A549 (cell line): ENCODE measurements at regions not wholly inside any gene's neighbourhood (a gene's known extent, or its start where the extent isn't known, plus 50 kb on each side); places are given as distances from the start of the nearest gene placed in this dataset.

Experiments
- ATAC-seq, 2 experiments: fragments of 200-7000 bp in 1 of 2; fragments of >200 bp in 1 of 2; cut with Nextera tagmentation in 1 of 2; cut with Tn5 transposase in 1 of 2; 3 replicates each; pipeline versions ENCODE4 v1.8.0 to v1.9.1; 2018 to 2020; ENCODE audit warnings: mild to moderate bottlenecking in 1 of 2, moderate library complexity in 1 of 2
- CTCF ChIA-PET: fragments of 300-600 bp; sonication (Branson Sonifier 250); formaldehyde crosslinking; extraction: SDS; loops from one replicate; lab custom pipeline; 2021; ENCODE audit warnings: antibody characterized with exemption, inconsistent platforms; lab: Yijun Ruan, JAX
- POLR2A ChIA-PET: fragments of 350-600 bp; formaldehyde crosslinking; extraction: SDS; loops from one replicate; lab custom pipeline; 2021; ENCODE audit warnings: antibody characterized with exemption, inconsistent platforms; lab: Yijun Ruan, JAX
- DNase-seq, 2 experiments: peaks; one replicate each; pipeline versions ENCODE4 v3.0.0 to v3.0.0-alpha.2; 2011 to 2016; ENCODE audit warnings: low read depth in 1 of 2, low spot score in 1 of 2
- FAIRE-seq: peaks from 2 replicates; lab custom pipeline; 2011; peaks lifted over from hg19 to GRCh38; lab: Jason Lieb, UNC
- H3K27ac ChIP-seq, 2 experiments: fragments of >200 bp; sonication (Bioruptor Twin); formaldehyde crosslinking; 3 replicates each; pipeline ENCODE4 v1.5.1; 2016 to 2017
- H3K4me1 ChIP-seq: fragments of >200 bp; sonication (Bioruptor Twin); formaldehyde crosslinking; 3 replicates; pipeline ENCODE4 v1.6.1; 2016
- H3K4me2 ChIP-seq: fragments of >200 bp; sonication (Bioruptor Twin); formaldehyde crosslinking; 3 replicates; pipeline ENCODE4 v1.6.1; 2016
- H3K4me3 ChIP-seq: fragments of >200 bp; sonication (Bioruptor Twin); formaldehyde crosslinking; 3 replicates; pipeline ENCODE4 v1.5.1; 2016
- H3K9me3 ChIP-seq: fragments of >200 bp; sonication (Bioruptor Twin); formaldehyde crosslinking; 3 replicates; pipeline ENCODE4 v1.6.1; 2016
- CEBPB ChIP-seq, 2 experiments: fragments of >200 bp in 1 of 2; sonication (Bioruptor Twin) in 1 of 2; formaldehyde crosslinking in 1 of 2; IDR thresholded peaks; 2 replicates each; pipeline ENCODE4 v1.6.1; 2012 to 2016
- CHD4 ChIP-seq: fragments of 200-600 bp; sonication (generic); IDR thresholded peaks from 2 replicates; pipeline ENCODE4 v1.6.1; 2016; ENCODE audit warnings: antibody characterized with exemption, mild to moderate bottlenecking, borderline replicate concordance
- FOSB ChIP-seq: fragments of 250-450 bp; sonication (Bioruptor Pico); IDR thresholded peaks from 2 replicates; pipeline ENCODE4 v1.5.0; 2020; ENCODE audit warnings: mild to moderate bottlenecking, moderate library complexity
- HEYL ChIP-seq: fragments of 250-450 bp; sonication (Bioruptor Pico); IDR thresholded peaks from 2 replicates; pipeline ENCODE4 v1.8.0; 2021; ENCODE audit warnings: mild to moderate bottlenecking, moderate library complexity
- HOXB5 ChIP-seq: fragments of 250-450 bp; sonication (Bioruptor Pico); IDR thresholded peaks from 2 replicates; pipeline ENCODE4 v1.5.0; 2020; ENCODE audit warnings: mild to moderate bottlenecking, moderate library complexity
- JUNB ChIP-seq: fragments of >200 bp; sonication (Bioruptor Twin); formaldehyde crosslinking; IDR thresholded peaks from 2 replicates; pipeline ENCODE4 v1.6.1; 2016
- NR3C1 ChIP-seq: fragments of >200 bp; sonication (Bioruptor Twin); formaldehyde crosslinking; IDR thresholded peaks from 3 replicates; pipeline ENCODE4 v1.6.1; 2017
- PBX3 ChIP-seq: IDR thresholded peaks from 2 replicates; pipeline ENCODE4 v1.6.1; 2012
- POLR2A ChIP-seq: IDR thresholded peaks from 2 replicates; pipeline ENCODE4 v1.6.1; 2012; ENCODE audit warnings: mild to moderate bottlenecking, low read length
- POLR2AphosphoS2 ChIP-seq: conservative IDR thresholded peaks from 2 replicates; pipeline ENCODE4 v1.6.1; 2012; ENCODE audit warnings: low read length, improper control_type of control experiment, inconsistent platforms
- RAD21 ChIP-seq, 2 experiments: fragments of >200 bp in 1 of 2; sonication (Bioruptor Twin) in 1 of 2; formaldehyde crosslinking in 1 of 2; IDR thresholded peaks in 1 of 2; conservative IDR thresholded peaks in 1 of 2; 2 replicates in 1 of 2; 3 replicates in 1 of 2; pipeline ENCODE4 v1.6.1; 2012 to 2018; ENCODE audit warnings: inconsistent platforms in 1 of 2
- RARB ChIP-seq: fragments of 250-450 bp; sonication (Bioruptor Pico); IDR thresholded peaks from 2 replicates; pipeline ENCODE4 v1.8.0; 2021; ENCODE audit warnings: mild to moderate bottlenecking, moderate library complexity
- REST ChIP-seq: fragments of 200-600 bp; sonication (generic); IDR thresholded peaks from 2 replicates; pipeline ENCODE4 v1.6.1; 2016; ENCODE audit warnings: antibody characterized with exemption, mild to moderate bottlenecking, moderate library complexity
- RNF2 ChIP-seq: fragments of 200-600 bp; sonication (generic); IDR thresholded peaks from 2 replicates; pipeline ENCODE4 v1.6.1; 2016; ENCODE audit warnings: low read depth, mild to moderate bottlenecking, antibody characterized with exemption, moderate library complexity, borderline replicate concordance
- USF2 ChIP-seq: fragments of 450-650 bp; IDR thresholded peaks from 2 replicates; pipeline ENCODE4 v1.6.1; 2014; ENCODE audit warnings: antibody characterized with exemption
- WGBS: methylation state at CpG from one replicate; pipeline ENCODE4 v1.1.6; 2017; ENCODE audit errors: missing lambda C conversion rate; 5-methylcytosine and 5-hydroxymethylcytosine counted together
- TF ChIP-seq, protein P1 (sequence below): fragments of 150-350 bp; IDR thresholded peaks from 2 replicates; pipeline ENCODE4 v1.6.1; 2014; ENCODE audit warnings: low read depth, mild to moderate bottlenecking, low read length

- Histone ChIP-seq H3K4me3 (no peak overlapping the region), H3K4me1 (no peaks in the 10 kb centered on the region; the same call in 2 of the 3 replicates), H3K27ac (no peak overlapping the region), H3K9me3 (no peaks in the 10 kb centered on the region), H3K4me2 (peak overlapping the region; percentile 6; the same call in 1 of the 3 replicates)
- WGBS = 14% methylated on average over 4 of the region's 4 CpGs
- CTCF ChIA-PET = interaction anchor here (1.3 kb wide), 1 partner anchor 16 kb away, joined by 3 read pairs; no protein-coding TSS in a partner anchor
- POLR2A ChIA-PET = no interaction called here
- TF ChIP-seq POLR2AphosphoS2 (no peak), USF2 (no peak), RAD21 (conservative IDR thresholded peaks at IDR 0.05 in 1 of 2, IDR thresholded peaks at IDR 0.05 in 1 of 2) (no peak), REST (no peak), RARB (CRISPR knock-in tag) (no peak), NR3C1 (no peak), HOXB5 (CRISPR knock-in tag) (no peak), JUNB (no peak), PBX3 (no peak), POLR2A (no peak), CEBPB (IDR thresholded peaks at IDR 0.05) (no peak), RNF2 (no peak), FOSB (CRISPR knock-in tag) (no peak), HEYL (CRISPR knock-in tag) (no peak)
- TF ChIP-seq, protein P1, sequence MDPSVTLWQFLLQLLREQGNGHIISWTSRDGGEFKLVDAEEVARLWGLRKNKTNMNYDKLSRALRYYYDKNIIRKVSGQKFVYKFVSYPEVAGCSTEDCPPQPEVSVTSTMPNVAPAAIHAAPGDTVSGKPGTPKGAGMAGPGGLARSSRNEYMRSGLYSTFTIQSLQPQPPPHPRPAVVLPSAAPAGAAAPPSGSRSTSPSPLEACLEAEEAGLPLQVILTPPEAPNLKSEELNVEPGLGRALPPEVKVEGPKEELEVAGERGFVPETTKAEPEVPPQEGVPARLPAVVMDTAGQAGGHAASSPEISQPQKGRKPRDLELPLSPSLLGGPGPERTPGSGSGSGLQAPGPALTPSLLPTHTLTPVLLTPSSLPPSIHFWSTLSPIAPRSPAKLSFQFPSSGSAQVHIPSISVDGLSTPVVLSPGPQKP = no peak
- ATAC-seq (no peak), DNase-seq (peak in 1 of 2 experiments; percentile 5), FAIRE-seq (no peak)
Observed at GRCh38 chr2:56474412-56475158, 290.8 kb downstream of the CCDC85A start.

GRCh38 chr2:56475191-56475590, 291.4 kb downstream of the CCDC85A start:
- no peak overlapping the region for H3K27ac ChIP-seq
- ChIA-PET CTCF (interaction anchor here (1.3 kb wide), 1 partner anchor 16 kb away, joined by 3 read pairs; no protein-coding TSS in a partner anchor), POLR2A (no interaction called here)
- no peak for ATAC-seq
- DNase-seq = no peak
- no peak for TF ChIP-seq CEBPB (IDR thresholded peaks at IDR 0.05)
- no peak for TF ChIP-seq USF2
- TF ChIP-seq RAD21 (conservative IDR thresholded peaks at IDR 0.05 in 1 of 2, IDR thresholded peaks at IDR 0.05 in 1 of 2) = no peak
- TF ChIP-seq FOSB (CRISPR knock-in tag) = no peak
- TF ChIP-seq CHD4 = no peak
- TF ChIP-seq REST = no peak
- H3K4me3 ChIP-seq = no peak overlapping the region
- no peaks in the 10 kb centered on the region; the same call in 2 of the 3 replicates for H3K4me1 ChIP-seq
- 23% methylated on average over 2 of the region's 2 CpGs for WGBS
- no peak for FAIRE-seq
- no peak overlapping the region for H3K4me2 ChIP-seq
- H3K9me3 ChIP-seq = no peaks in the 10 kb centered on the region
